ENCODE measurements at regions not wholly inside any gene's neighbourhood (a gene's known extent, or its start where the extent isn't known, plus 50 kb on each side); places are given as distances from the start of the nearest gene placed in this dataset.

- TF ChIP-seq GATA3 (IDR thresholded peaks at IDR 0.05; ENCODE audit: low read depth, low read length): no peak
Measured at GRCh38 chr19:30738047-30738446, 365.9 kb downstream of the ZNF536 start.

GRCh38 chr19:30734669-30735068, 362.5 kb downstream of the ZNF536 start:
- no peak for TF ChIP-seq GATA3 (IDR thresholded peaks at IDR 0.05; ENCODE audit: low read depth, low read length)
- TF ChIP-seq GATA2 (IDR thresholded peaks at IDR 0.05; ENCODE audit: low read depth, low read length): no peak

- TF ChIP-seq GATA3 (IDR thresholded peaks at IDR 0.05; ENCODE audit: low read depth, low read length) (no peak), GATA2 (IDR thresholded peaks at IDR 0.05; ENCODE audit: low read depth, low read length) (peak; percentile 63)
Measured at GRCh38 chr19:30733826-30734550, 361.8 kb downstream of the ZNF536 start.

DNA sequence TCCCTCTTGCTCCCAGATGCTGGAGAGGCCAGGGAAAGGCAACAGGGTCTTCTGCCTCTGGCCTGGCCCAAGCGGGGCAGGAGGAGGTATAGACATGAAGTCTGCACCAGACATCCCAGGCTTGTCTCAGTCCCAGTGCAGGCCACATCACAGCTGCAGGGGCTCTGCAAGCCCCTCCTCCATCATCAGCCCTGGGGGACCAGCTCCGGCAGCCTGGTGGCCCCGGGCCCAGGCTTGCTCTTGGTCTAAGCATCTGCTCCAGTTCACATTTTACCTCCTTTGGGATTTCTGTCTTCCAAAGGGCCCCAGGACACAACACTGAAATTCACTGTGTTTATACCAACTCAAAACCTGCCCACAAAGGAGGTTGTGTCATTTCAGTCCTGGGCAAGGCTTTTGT, 359.4 kb downstream of the ZNF536 start:
- TF ChIP-seq GATA3 (IDR thresholded peaks at IDR 0.05; ENCODE audit: low read depth, low read length): no peak
- TF ChIP-seq GATA2 (IDR thresholded peaks at IDR 0.05; ENCODE audit: low read depth, low read length): no peak

GRCh38 chr19:30729451-30729850, 357.3 kb downstream of the ZNF536 start:
- no peak for TF ChIP-seq GATA2 (IDR thresholded peaks at IDR 0.05; ENCODE audit: low read depth, low read length)
- TF ChIP-seq GATA3 (IDR thresholded peaks at IDR 0.05; ENCODE audit: low read depth, low read length): no peak

DNA sequence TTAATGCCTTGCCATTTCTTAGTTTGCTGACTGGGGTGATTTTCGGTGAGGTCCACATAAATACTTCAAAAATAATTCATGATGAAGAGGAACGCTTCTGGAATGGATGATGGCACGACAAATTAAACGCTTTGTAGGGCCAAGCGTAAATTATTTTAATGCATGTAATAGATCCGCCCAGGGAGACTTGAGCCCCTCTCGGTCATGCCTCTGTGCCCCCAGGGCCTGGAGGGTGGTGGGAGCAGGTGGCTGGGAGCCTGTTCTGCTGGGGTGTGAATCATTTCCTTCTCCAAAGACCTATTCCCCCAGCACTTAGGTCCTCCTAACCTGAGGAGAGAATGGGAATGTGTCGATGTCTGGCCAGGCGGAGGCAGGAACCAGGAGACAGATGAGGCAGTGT, 350.6 kb downstream of the ZNF536 start:
- TF ChIP-seq GATA3 (IDR thresholded peaks at IDR 0.05; ENCODE audit: low read depth, low read length) (no peak), GATA2 (IDR thresholded peaks at IDR 0.05; ENCODE audit: low read depth, low read length) (no peak)

DNA sequence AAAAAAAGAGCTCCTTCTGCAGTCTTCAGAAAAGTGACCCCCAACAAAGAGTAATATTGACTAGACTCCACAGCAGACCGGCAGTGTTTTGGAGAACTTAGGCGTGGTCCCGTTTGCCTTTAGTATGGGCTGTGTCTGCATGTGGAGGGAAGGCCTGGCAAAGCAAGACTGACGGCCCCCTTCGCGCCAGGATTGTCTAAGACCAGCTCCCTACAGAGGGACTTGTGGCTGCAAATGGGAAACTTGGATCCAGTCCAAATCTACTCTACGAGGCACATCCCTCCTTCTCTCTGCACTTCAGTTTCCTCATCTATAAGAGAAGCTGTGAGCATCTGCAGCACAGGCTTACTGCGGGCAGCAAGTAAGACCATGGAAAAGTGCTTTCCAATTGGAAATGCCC, 350.0 kb downstream of the ZNF536 start:
- TF ChIP-seq GATA3 (IDR thresholded peaks at IDR 0.05; ENCODE audit: low read depth, low read length) (no peak), GATA2 (IDR thresholded peaks at IDR 0.05; ENCODE audit: low read depth, low read length) (no peak)

DNA sequence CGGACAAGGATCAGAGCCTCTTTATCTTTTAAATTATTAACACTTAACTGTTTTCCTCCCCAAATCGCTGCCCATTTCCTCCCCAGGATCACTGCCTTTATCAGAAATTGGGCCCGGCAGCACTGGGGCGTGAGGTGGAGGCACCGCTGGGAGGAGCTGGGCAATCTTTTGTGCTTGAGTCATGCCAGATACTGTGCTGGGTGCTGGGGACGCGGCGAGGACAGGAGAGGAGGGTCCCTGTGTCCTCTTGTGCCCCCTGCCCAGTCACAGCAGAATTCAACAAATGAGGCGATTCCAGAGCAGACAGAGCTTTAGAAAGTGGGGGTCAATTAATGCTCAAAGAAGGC, 347.8 kb downstream of the ZNF536 start:
- no peak for TF ChIP-seq GATA3 (IDR thresholded peaks at IDR 0.05; ENCODE audit: low read depth, low read length)
- TF ChIP-seq GATA2 (IDR thresholded peaks at IDR 0.05; ENCODE audit: low read depth, low read length): peak; percentile 11; the same call in 1 of the 2 replicates

DNA sequence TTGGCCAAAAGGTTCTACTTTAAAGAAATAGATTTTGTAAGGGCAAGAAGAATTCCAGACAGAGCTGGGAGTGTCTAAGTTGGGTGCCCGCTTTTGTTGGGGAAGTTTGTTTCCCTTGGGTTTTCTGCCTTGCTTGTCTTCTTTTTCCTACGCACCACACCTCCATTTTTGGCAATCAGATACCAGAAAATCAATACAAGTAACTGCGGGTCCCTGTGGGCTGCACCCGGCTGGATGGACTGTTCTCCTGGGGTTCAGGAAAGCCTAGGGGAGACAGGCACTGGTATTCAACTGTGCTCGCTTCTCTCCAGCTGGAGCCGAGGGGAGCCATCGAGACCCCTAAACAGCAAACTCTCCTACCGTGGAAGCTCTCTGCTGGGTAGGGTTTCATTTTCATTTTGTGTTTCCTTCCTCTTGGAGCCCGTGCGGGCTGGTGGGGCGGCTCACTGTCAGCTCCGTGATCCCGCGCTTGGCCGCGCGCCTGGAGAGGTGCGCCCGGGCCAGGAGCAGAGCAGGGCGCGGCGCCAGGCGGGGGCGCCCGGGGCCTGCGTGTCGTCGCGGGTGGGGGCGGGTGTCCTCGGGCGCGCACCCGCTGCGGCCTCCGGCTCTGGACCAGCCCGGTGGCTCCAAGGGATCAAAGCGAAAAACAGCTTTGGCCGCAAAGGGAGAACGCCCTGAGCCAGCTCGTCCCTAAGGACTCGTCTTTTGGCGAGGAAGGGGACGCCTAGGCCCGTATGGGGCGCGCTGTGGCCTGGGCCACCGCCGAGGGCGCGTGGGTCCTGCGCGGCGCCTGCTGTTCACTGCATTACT, 347.2 kb downstream of the ZNF536 start:
- TF ChIP-seq GATA3 (IDR thresholded peaks at IDR 0.05; ENCODE audit: low read depth, low read length) (no peak), GATA2 (IDR thresholded peaks at IDR 0.05; ENCODE audit: low read depth, low read length) (no peak)

GRCh38 chr19:30718707-30719106, 346.5 kb downstream of the ZNF536 start:
- TF ChIP-seq GATA2 (IDR thresholded peaks at IDR 0.05; ENCODE audit: low read depth, low read length): no peak
- TF ChIP-seq GATA3 (IDR thresholded peaks at IDR 0.05; ENCODE audit: low read depth, low read length): no peak

GRCh38 chr19:30718014-30718413, 345.8 kb downstream of the ZNF536 start:
- TF ChIP-seq GATA3 (IDR thresholded peaks at IDR 0.05; ENCODE audit: low read depth, low read length) (no peak), GATA2 (IDR thresholded peaks at IDR 0.05; ENCODE audit: low read depth, low read length) (no peak)

DNA sequence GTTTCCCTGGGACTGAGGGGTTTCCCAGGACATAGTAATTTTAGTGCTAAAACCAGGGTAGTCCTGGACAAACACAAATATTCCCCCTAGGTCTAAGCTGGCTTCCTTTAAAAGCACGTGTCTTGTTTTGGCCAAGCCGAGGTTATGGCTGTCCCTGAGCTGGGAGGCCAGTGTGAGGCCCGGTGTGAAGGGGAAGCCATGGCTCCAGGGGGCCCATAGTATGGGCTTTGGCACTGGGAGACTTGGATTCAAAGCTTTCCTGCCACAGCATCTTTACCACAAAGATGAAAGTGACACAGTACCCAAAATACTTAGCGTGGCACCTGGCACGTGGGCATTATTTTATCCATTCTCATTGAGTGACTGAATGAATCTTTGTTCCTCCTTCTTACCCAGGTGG, 345.2 kb downstream of the ZNF536 start:
- TF ChIP-seq GATA2 (IDR thresholded peaks at IDR 0.05; ENCODE audit: low read depth, low read length) (no peak), GATA3 (IDR thresholded peaks at IDR 0.05; ENCODE audit: low read depth, low read length) (no peak)

- no peak for TF ChIP-seq GATA3 (IDR thresholded peaks at IDR 0.05; ENCODE audit: low read depth, low read length)
- TF ChIP-seq GATA2 (IDR thresholded peaks at IDR 0.05; ENCODE audit: low read depth, low read length): no peak
Measured at GRCh38 chr19:30712431-30713337, 340.5 kb downstream of the ZNF536 start.

- TF ChIP-seq GATA2 (IDR thresholded peaks at IDR 0.05; ENCODE audit: low read depth, low read length) (no peak), GATA3 (IDR thresholded peaks at IDR 0.05; ENCODE audit: low read depth, low read length) (no peak)
Measured at GRCh38 chr19:30711826-30712225, 339.6 kb downstream of the ZNF536 start.
